GM21717 (cell line): ENCODE measurements at regions not wholly inside any gene's neighbourhood (a gene's known extent, or its start where the extent isn't known, plus 50 kb on each side); places are given as distances from the start of the nearest gene placed in this dataset.
"Not testable (repeated sequence)": the region's sequence is repeated elsewhere in the genome, so short reads cannot be mapped to it uniquely, and the experiment has no call there.

Experiments
- ATAC-seq: cut with Tn5 transposase; IDR thresholded peaks from one replicate; pipeline ENCODE4 v1.9.1; 2021; ENCODE audit warnings: mild to moderate bottlenecking, moderate library complexity; ENCODE audit not compliant: unreplicated experiment

DNA sequence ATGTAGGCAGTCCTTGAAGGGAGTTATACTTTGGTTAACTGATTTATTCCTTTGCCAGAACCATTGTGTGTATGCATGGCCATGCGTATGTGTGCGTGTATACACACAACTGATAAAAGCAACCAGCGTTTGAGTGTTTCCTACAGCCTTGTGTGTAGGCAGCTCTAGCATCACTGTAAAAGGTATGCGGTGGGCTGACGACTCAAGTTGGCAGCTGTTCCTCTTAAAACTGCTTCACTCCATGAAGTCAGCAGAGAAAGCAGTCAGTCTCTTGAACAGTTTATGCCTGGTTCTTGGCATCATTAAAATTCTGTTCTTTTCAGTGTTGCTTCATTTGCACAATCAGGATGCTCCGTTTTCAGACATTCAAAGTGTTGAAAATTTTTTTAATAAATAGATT lies 103.5 kb upstream of the FRMPD4 start:
- ATAC-seq = no peak

DNA sequence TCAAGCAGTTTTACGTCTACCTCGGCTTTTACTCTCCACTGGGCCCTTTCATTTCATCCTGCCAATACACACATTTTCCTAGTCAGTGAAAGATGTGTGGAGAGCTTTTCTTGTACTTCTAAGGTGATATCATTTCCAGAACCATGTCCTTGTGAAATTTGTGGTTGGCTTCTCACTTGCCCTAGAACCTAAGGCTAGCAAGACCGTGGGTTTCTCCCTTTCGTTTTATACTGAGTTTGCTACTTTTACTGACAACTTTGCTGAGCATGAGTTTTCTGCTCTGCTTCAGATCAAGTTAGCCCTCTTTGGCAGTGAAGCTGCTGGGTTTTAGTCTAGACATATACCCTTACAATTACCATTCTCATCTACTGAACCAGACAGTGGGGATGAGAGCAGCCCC lies 95.7 kb upstream of the FRMPD4 start:
- no peak for ATAC-seq

DNA sequence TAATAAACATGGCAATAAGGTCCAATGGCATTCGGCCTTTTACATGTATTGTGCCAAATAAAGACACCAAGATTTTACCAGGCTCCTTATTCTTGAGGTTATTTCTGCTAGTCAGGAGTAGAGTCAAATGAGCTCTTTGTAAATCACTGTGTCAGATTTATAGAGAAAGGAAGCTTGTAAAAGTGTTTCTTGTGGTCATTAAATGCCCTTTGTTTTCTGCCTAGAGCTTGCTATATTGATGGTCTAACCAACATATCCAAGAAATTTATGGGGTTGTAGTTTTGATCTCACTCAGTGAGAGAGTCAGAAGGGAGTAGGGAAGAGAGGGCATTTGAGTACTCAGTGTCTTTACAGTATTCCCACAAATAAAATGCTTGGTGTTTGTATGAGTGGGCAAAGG lies 86.2 kb upstream of the FRMPD4 start:
- ATAC-seq = no peak

DNA sequence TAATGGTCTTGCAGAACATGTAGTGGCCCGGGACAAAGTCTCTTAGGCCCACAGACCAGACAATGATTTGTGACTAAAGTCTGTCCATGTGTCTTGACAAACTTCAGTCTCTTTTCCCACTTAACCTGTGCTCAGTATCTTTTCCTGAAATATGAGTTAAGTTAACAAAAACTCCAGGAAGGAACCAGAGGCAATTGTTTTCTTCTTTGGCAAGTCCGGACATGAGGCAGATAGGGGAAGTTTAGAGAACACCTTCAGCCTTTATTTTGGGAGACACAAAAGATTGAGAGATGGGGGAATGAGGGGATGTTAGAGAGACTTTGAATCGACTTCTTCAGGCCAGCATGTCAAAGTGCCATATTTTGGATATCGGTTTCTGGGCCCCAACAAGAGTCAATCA lies 80.2 kb upstream of the FRMPD4 start:
- ATAC-seq = no peak

DNA sequence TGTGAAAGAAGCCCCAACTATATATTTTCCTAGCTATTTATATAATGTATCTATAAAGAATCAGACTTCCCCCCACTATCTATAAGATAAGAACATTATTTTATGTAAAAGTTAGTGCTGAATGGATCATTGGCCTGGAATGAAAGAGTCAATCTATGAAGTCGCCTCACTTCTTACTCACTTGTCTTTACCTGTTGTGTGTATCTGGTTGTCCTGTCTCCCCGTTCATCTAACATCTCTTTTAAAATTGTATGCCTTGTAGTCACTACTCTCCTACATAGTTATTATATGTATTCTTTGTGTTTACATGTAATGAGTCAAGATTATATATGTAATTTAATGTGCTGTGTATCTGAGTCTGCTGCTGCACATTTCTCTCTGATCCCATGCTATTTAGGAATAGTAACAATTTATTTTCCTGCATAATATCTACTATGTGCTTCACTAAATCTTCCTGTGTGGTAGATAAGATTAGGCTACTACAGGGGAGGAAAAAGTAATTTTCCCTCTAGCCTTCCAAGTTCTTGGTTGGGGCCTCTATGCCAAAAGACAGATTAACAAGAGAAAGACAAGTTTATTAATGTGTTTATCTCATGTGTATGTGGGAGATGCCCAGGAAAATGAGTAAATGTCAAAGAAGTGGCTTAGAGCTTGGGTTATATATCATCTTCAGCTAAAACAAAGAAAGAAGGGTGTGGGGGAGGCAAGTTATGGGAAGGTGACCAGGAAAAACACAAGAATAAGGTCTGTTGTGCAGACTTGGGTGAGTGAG lies 77.6 kb upstream of the FRMPD4 start:
- no peak for ATAC-seq

DNA sequence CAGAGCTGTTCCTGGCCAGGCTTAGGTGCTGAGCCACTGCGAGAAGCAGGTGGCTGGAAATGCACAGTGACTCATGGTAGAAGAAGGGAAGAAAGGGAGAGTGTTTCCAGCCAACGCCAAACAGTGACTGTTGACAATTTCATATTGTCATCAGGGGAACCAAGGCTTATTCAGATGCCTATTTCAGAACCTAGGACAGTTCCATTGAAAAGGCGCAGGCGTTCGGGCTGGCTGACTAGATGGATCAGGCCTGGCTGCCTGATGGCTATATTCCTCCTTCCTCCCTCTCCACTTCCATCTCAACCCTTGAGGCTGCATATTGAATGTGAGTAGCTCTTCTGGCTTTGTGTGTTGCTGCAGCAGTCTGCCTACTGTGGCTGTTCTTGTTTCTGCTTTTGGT lies 73.0 kb upstream of the FRMPD4 start:
- ATAC-seq = no peak

DNA sequence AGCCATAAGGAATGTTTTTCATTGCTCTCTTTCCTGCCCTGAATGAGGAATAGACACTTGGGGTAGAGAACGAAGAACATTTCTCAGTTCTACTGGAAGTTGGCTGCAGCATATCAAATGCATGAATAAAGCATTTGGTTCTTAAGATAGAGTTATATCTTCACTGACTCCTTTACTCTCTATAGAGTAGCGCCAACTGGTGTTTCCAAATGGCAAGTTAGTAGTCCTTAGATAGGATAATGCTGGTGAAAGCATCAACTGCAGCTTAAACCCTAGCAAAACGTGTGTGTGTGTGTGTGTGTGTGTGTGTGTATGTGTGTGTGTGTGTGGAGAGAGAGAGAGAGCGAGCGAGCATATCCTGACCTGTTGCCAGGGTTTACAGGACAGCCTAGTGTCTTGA lies 62.2 kb upstream of the FRMPD4 start:
- no peak for ATAC-seq

DNA sequence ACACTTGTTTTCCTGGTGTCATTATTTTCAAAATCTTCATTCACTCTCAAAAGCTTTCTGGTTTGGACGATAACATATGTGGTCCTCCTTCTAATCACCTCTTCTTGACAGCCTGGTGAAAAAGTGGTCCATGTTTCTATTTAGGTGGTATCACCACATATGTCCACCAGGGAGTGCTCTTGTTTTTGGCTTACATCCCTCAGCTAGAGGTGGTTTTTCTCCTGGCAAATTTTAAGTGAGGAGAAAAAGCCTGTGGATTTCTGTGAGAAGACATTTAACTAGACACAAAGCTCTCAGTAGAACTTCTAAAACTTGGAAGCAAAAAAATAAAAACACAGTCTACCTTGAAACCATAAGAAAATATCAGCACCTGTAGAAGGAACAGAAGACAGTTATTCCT lies 58.0 kb upstream of the FRMPD4 start:
- no peak for ATAC-seq

DNA sequence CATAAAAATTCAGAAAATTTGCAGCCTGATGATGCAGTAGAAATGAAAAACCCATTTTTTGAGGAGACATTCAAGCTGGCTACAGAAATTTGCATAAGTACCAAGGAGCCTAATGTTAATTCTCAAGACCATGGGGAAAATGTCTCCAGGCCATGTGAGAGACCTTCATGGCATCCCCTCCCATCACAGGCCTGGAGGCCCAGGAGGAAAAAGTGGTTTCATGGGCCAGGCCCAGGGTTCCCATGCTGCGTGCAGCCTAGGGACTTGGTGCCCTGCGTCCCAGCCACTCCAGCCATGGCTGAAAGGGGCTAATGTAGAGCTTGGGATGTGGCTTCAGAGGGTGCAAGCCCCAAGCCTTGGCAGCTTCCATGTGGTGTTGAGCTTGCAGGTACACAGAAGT lies 55.3 kb upstream of the FRMPD4 start:
- ATAC-seq = not testable (repeated sequence)
